GM19238 (cell line): ENCODE measurements at regions not wholly inside any gene's neighbourhood (a gene's known extent, or its start where the extent isn't known, plus 50 kb on each side); places are given as distances from the start of the nearest gene placed in this dataset.

Source experiments
- DNase-seq: peaks from one replicate; pipeline ENCODE4 v3.0.0; 2011; ENCODE audit warnings: low spot score; ENCODE audit not compliant: insufficient read length

- no peak for DNase-seq
Measured at GRCh38 chr15:29959384-29960137, 123.2 kb upstream of the GOLGA8J start.

GRCh38 chr15:29952225-29952624, 130.0 kb upstream of the TJP1 start:
- DNase-seq, result no peak

- no peak for DNase-seq
Measured at GRCh38 chr15:29945943-29946596, 123.8 kb upstream of the TJP1 start.

- DNase-seq, result no peak
Measured at GRCh38 chr15:29944925-29945324, 122.7 kb upstream of the TJP1 start.

- DNase-seq, result no peak
Measured at GRCh38 chr15:29942548-29942947, 120.3 kb upstream of the TJP1 start.

GRCh38 chr15:29942143-29942542, 119.9 kb upstream of the TJP1 start:
- no peak for DNase-seq

GRCh38 chr15:29939404-29939803, 117.1 kb upstream of the TJP1 start:
- DNase-seq, result no peak

GRCh38 chr15:29938361-29939335, 116.4 kb upstream of the TJP1 start:
- DNase-seq, result no peak

GRCh38 chr15:29937956-29938355, 115.7 kb upstream of the TJP1 start:
- no peak for DNase-seq

- no peak for DNase-seq
Measured at GRCh38 chr15:29936353-29937049, 114.2 kb upstream of the TJP1 start.

- DNase-seq, result no peak
Measured at GRCh38 chr15:29935296-29936004, 113.2 kb upstream of the TJP1 start.

- DNase-seq, result no peak
Measured at GRCh38 chr15:29934251-29934650, 112.0 kb upstream of the TJP1 start.

- no peak for DNase-seq
Measured at GRCh38 chr15:29933042-29933803, 111.0 kb upstream of the TJP1 start.

- no peak for DNase-seq
Measured at GRCh38 chr15:29926083-29926388, 103.8 kb upstream of the TJP1 start.

GRCh38 chr15:29925227-29926082, 103.2 kb upstream of the TJP1 start:
- peak; percentile 19 for DNase-seq

GRCh38 chr15:29924750-29925149, 102.5 kb upstream of the TJP1 start:
- no peak for DNase-seq

GRCh38 chr15:29922191-29922590, 99.9 kb upstream of the TJP1 start:
- no peak for DNase-seq

GRCh38 chr15:29921130-29921601, 98.9 kb upstream of the TJP1 start:
- no peak for DNase-seq

- no peak for DNase-seq
Measured at GRCh38 chr15:29920515-29920914, 98.2 kb upstream of the TJP1 start.
